HG02852 (cell line): ENCODE measurements at regions not wholly inside any gene's neighbourhood (a gene's known extent, or its start where the extent isn't known, plus 50 kb on each side); places are given as distances from the start of the nearest gene placed in this dataset.

Experiments
- ATAC-seq: cut with Tn5 transposase; IDR thresholded peaks from one replicate; pipeline ENCODE4 v1.9.1; 2021; ENCODE audit warnings: mild to moderate bottlenecking, moderate library complexity; ENCODE audit not compliant: unreplicated experiment

DNA sequence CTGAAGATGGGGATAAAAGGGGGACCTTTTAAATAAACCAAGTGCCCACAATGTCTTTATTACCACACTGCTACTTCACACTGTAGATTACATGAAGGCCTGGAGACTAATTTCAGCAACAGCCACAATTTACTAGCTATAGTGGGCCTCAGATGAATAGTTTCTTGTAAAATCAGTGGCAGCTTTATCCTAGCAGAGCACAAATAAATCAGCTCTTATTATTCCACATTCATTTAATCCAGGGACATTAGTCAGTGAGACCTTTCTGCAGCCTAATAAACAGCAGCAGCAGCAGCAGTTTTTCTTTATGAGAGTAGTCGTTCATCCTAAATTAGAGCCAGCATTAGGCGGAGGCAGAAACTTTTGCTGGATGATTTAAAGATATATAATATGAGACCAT lies 542.3 kb downstream of the PSAT1 start:
- no peak for ATAC-seq

GRCh38 chr9:78848061-78848460 lies 551.1 kb downstream of the PSAT1 start:
- no peak for ATAC-seq

DNA sequence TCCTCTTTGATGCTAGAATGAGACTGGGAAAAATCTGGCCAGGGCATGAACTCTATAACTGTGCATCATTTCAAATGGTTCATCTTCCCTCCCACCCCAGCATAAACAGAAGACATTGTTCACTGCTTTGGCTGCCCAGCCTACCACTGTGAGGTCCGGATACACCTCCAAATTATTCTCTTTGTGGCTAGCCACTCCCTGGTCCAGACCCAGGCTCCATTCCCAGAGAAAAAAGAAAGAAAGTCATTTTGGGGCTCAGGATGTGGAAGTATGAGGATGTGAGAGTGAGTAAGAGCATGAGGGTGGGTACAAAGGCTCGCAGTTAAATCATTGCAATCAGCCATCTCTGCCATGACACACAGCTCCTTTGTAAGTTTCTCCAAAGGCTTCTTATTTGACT lies 559.2 kb downstream of the PSAT1 start:
- ATAC-seq, result no peak

DNA sequence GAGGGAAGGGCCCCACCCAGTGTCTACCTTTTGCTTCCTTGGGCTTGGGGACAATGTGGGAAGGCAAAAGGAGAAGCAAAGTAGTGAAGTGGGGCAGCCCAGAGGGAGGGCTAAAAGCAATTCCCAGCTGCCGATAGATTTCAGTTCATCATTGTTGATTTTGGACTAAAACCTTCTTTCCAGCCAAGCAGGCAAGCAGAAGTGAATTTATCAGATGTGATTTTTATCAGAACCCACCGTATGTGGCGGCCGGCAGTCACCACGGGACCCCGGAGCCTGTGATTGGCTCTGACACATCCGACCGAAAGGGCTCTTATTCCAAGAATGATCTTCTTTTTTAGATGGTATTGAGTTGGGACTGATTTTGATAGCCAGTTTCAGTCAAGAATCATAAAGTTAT lies 559.9 kb downstream of the PSAT1 start:
- no peak for ATAC-seq

GRCh38 chr9:78857373-78858225 lies 560.7 kb downstream of the PSAT1 start:
- ATAC-seq, result no peak

DNA sequence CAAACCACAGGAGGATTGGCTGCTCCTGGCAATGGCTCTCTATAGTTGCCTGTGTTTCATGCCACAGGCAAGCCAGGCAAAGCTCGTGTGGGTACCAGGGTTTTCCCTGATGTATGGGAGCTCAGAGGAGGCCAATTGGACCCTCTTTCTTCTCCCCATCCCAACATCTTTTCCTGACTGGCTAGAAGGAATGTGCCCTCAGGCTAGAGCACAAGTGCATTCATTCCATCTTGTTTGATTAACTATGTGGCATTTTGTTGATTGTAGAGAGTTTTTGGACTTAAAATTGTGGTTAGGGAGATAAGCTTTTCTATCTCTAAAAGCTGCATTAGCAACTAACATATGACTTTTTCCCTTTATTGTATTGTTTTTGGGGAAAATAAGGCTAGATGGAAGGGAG lies 561.3 kb downstream of the PSAT1 start:
- no peak for ATAC-seq

- ATAC-seq, result no peak
Measured at GRCh38 chr9:78860801-78861475, 564.0 kb downstream of the PSAT1 start.

DNA sequence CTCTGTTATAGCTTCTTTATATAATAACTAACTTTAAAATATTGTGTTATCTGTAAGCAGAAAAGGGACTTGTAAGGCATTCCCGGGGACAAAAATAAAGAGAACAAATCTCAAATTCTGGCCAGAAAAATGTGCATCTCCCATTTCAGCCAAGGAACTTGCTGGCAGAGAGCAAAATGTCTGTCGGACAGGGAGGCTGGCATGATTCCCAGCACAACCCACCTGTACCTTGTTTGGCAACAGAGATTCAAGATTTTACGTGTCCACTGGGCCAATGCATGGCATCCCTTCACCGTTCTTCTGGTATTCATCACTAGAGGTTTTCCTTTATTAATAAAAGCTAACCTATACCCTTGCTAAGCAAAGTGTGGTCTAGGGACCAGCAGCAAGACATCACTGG lies 566.6 kb downstream of the PSAT1 start:
- ATAC-seq, result no peak

DNA sequence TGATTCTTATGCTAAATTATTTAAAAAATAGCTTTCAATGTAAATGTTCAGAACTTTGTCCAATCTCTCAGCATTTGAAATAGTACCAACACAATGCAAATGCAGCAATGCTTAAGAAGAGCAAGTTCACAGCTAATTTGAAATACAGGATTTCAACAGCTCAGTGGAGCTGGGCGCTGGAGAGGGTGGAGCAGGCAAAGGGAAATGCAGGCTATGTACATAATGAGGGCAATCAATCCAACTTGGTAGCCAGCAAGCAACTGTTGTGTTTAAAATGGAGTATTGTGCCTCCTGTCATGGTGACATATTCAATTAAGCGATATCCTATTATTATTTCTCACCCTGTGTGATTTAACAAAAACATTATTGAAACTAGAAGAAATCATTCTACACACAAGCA lies 568.8 kb downstream of the PSAT1 start:
- ATAC-seq, result no peak

- no peak for ATAC-seq
Measured at GRCh38 chr9:78866207-78867132, 569.5 kb downstream of the PSAT1 start.

DNA sequence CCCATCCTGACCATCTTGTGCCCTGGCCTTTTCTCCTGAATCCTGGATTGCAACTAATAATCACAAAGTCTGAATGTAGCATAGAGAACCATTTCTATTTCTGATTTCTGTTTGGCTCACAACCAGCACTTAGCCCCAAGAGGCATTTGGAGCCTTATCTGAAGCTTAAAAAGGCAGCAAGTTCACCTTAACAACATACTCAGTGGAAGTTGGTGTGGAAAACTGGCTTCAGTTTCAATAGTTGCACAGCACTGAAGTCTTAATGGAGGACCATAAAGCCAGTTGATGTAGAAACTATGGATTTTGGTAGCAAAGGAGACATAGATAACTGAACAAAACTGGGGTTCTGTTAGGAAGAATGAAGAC lies 574.1 kb downstream of the PSAT1 start:
- ATAC-seq, result no peak

- ATAC-seq, result no peak
Measured at GRCh38 chr9:78871452-78872331, 574.8 kb downstream of the PSAT1 start.

GRCh38 chr9:78874061-78874460 lies 577.1 kb downstream of the PSAT1 start:
- no peak for ATAC-seq

GRCh38 chr9:78879324-78880100 lies 582.6 kb downstream of the PSAT1 start:
- no peak for ATAC-seq

GRCh38 chr9:78881295-78881694 lies 584.4 kb downstream of the PSAT1 start:
- ATAC-seq, result no peak

GRCh38 chr9:78882481-78882880 lies 585.6 kb downstream of the PSAT1 start:
- no peak for ATAC-seq

DNA sequence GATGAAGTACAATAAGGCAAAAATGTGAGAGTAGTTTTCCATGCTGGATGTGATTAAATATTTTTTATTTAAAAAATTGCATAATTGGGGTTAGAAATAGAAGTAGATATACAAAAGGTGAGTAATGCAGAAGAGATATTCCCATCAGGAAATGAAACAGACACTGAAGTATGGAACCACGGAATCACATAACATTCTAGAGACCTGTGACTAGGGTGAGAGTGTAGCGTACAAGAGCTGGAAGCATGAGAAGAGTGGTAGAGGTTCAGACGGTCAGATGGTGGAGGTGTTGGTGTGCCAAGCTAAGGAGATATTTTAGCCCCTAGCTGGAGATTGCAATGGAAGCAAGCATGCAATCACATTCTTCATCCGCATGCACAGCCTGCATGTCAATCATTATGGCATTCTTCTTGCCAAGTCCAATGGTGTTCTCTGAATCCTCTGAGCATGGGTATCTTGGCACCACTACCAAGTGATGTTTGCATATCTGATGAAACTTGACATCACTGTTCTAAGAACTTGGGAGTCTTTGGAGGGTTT lies 587.8 kb downstream of the PSAT1 start:
- ATAC-seq, result no peak

DNA sequence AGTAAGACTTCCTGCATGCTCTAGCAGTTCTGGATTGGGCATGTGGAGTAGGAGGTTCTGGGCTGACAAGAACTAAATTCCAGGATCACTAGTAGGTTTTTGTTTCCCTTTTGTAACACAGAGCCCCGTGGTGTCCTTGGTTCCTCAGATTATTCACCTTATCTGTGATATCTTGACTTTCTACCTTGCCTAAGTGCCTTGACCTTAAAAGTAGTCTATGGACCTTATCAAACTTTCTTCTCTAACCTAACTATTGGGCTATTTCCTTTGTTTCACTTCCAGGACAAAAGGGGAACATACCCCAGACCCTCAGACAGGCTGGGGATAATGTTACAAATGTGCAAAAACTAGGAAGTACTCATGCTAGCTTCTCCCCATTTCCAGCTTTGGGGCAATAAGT lies 595.3 kb downstream of the PSAT1 start:
- no peak for ATAC-seq

GRCh38 chr9:78892769-78893168 lies 595.8 kb downstream of the PSAT1 start:
- no peak for ATAC-seq
